ENCODE measurements at regions not wholly inside any gene's neighbourhood (a gene's known extent, or its start where the extent isn't known, plus 50 kb on each side); places are given as distances from the start of the nearest gene placed in this dataset.
"Not testable (repeated sequence)": the region's sequence is repeated elsewhere in the genome, so short reads cannot be mapped to it uniquely, and the experiment has no call there.

GRCh38 chr1:194858811-194859480 is 1672.5 kb upstream of the B3GALT2 start:
- not testable (repeated sequence) for DNase-seq

- DNase-seq = no peak
These were observed 1671.0 kb upstream of the B3GALT2 start for GRCh38 chr1:194857413-194857812.

GRCh38 chr1:194848846-194849245 is 1662.4 kb upstream of the B3GALT2 start:
- no peak for DNase-seq

GRCh38 chr1:194846488-194846887 is 1660.1 kb upstream of the B3GALT2 start:
- no peak for DNase-seq

GRCh38 chr1:194843077-194843476 is 1656.7 kb upstream of the B3GALT2 start:
- no peak for DNase-seq

- DNase-seq = no peak
These were observed 1646.7 kb upstream of the B3GALT2 start for GRCh38 chr1:194833111-194833510.

GRCh38 chr1:194831595-194831994 is 1645.2 kb upstream of the B3GALT2 start:
- not testable (repeated sequence) for DNase-seq

GRCh38 chr1:194830387-194830786 is 1644.0 kb upstream of the B3GALT2 start:
- DNase-seq = no peak

GRCh38 chr1:194829492-194829891 is 1643.1 kb upstream of the B3GALT2 start:
- DNase-seq = no peak

GRCh38 chr1:194825382-194825781 is 1639.0 kb upstream of the B3GALT2 start:
- DNase-seq = no peak

- DNase-seq = no peak
These were observed 1634.7 kb upstream of the B3GALT2 start for GRCh38 chr1:194821091-194821490.

GRCh38 chr1:194818674-194819073 is 1632.3 kb upstream of the B3GALT2 start:
- no peak for DNase-seq

GRCh38 chr1:194816859-194817258 is 1630.4 kb upstream of the B3GALT2 start:
- DNase-seq = no peak

GRCh38 chr1:194813096-194813495 is 1626.7 kb upstream of the B3GALT2 start:
- no peak for DNase-seq

GRCh38 chr1:194809665-194810064 is 1623.3 kb upstream of the B3GALT2 start:
- no peak for DNase-seq

GRCh38 chr1:194809215-194809614 is 1622.8 kb upstream of the B3GALT2 start:
- DNase-seq = no peak

GRCh38 chr1:194807530-194808220 is 1621.3 kb upstream of the B3GALT2 start:
- DNase-seq = no peak

GRCh38 chr1:194802572-194802971 is 1616.2 kb upstream of the B3GALT2 start:
- DNase-seq = no peak

GRCh38 chr1:194795917-194796593 is 1609.6 kb upstream of the B3GALT2 start:
- no peak for DNase-seq

- DNase-seq = no peak
These were observed 1600.6 kb upstream of the B3GALT2 start for GRCh38 chr1:194787001-194787400.

GRCh38 chr1:194786027-194786426 is 1599.6 kb upstream of the B3GALT2 start:
- no peak for DNase-seq

- DNase-seq = no peak
These were observed 1590.2 kb upstream of the B3GALT2 start for GRCh38 chr1:194776657-194777056.

- DNase-seq = no peak
These were observed 1588.1 kb upstream of the B3GALT2 start for GRCh38 chr1:194774535-194774934.

Measured in T1000 (cell line).